Panc1 (cell line): ENCODE measurements at regions not wholly inside any gene's neighbourhood (a gene's known extent, or its start where the extent isn't known, plus 50 kb on each side); places are given as distances from the start of the nearest gene placed in this dataset.

Experiments
- ATAC-seq: fragments of 200-7000 bp; cut with Tn5 transposase; 2 replicates; pipeline ENCODE4 v1.9.1; 2020; ENCODE audit warnings: mild to moderate bottlenecking, moderate library complexity
- BruUV-seq: library from RNA; stranded (reverse); fragments of 400-500 nt; replicated peaks from 2 replicates; lab custom pipeline; 2021; lab: Mats Ljungman, UMichigan
- CTCF ChIA-PET: fragments of 300-600 bp; sonication (Branson Sonifier 250); formaldehyde crosslinking; loops from one replicate; lab custom pipeline; 2022; ENCODE audit warnings: antibody characterized with exemption; lab: Charles Lee
- POLR2A ChIA-PET: fragments of 300-600 bp; sonication (Branson Sonifier 250); formaldehyde crosslinking; loops from one replicate; lab custom pipeline; 2022; ENCODE audit warnings: antibody characterized with exemption; lab: Charles Lee
- DNase-seq: peaks from one replicate; pipeline ENCODE4 v3.0.0-alpha.2; 2010; ENCODE audit warnings: low read depth, low spot score
- H3K27ac ChIP-seq: 2 replicates; pipeline ENCODE4 v1.5.1; 2011; ENCODE audit warnings: mild to moderate bottlenecking, low read length, inconsistent platforms
- H3K27me3 ChIP-seq: fragments of 200-500 bp; sonication (Bioruptor generic); 2 replicates; pipeline ENCODE4 v1.6.0; 2014; ENCODE audit warnings: low read length, inconsistent platforms; ENCODE audit not compliant: control insufficient read depth, insufficient read depth
- H3K36me3 ChIP-seq: fragments of 200-500 bp; sonication (Bioruptor generic); 2 replicates; pipeline ENCODE4 v1.5.1; 2014; ENCODE audit warnings: inconsistent platforms, mild to moderate bottlenecking, low read length, moderate library complexity; ENCODE audit not compliant: control insufficient read depth, insufficient read depth
- H3K4me1 ChIP-seq: 2 replicates; pipeline ENCODE4 v1.5.1; 2011; ENCODE audit warnings: inconsistent platforms, mild to moderate bottlenecking, low read length, moderate library complexity; ENCODE audit not compliant: control insufficient read depth, insufficient read depth
- H3K4me3 ChIP-seq, 2 experiments: 2 replicates each; pipeline ENCODE4 v1.5.1; 2011 to 2012; ENCODE audit warnings: low read depth in 2 of 2, low read length in 2 of 2, mild to moderate bottlenecking in 2 of 2, inconsistent platforms in 1 of 2, moderate library complexity in 1 of 2
- H3K9me3 ChIP-seq: fragments of 200-500 bp; sonication (Bioruptor generic); 2 replicates; pipeline ENCODE4 v1.5.1; 2014; ENCODE audit warnings: low read depth, mild to moderate bottlenecking, inconsistent platforms, low read length, moderate library complexity; ENCODE audit not compliant: control insufficient read depth, insufficient read depth
- CTCF ChIP-seq: fragments of 450-650 bp; IDR thresholded peaks from 2 replicates; pipeline ENCODE4 v1.5.1; 2017; ENCODE audit warnings: mild to moderate bottlenecking
- POLR2AphosphoS5 ChIP-seq: IDR thresholded peaks from 2 replicates; pipeline ENCODE4 v1.6.1; 2012; ENCODE audit warnings: mild to moderate bottlenecking, low read depth, low read length, moderate library complexity
- REST ChIP-seq, 2 experiments: IDR thresholded peaks; 2 replicates each; pipeline ENCODE4 v1.6.1; 2011 to 2012; ENCODE audit warnings: low read depth in 2 of 2, control low read depth in 1 of 2, low read length in 1 of 2, mild to moderate bottlenecking in 1 of 2, moderate library complexity in 1 of 2; ENCODE audit not compliant: insufficient read depth in 1 of 2
- SIN3A ChIP-seq: IDR thresholded peaks from 2 replicates; pipeline ENCODE4 v1.6.1; 2012; ENCODE audit warnings: low read depth, mild to moderate bottlenecking, low read length, moderate library complexity, borderline replicate concordance; ENCODE audit not compliant: insufficient read depth
- TCF7L2 ChIP-seq: IDR thresholded peaks from 2 replicates; pipeline ENCODE4 v1.6.1; 2011; ENCODE audit warnings: mild to moderate bottlenecking, low read depth, low read length, inconsistent platforms
- in situ Hi-C: cut with HindIII; loops from 2 replicates; pipeline ENCODE4 v1.10.0; 2016; ENCODE audit warnings: low sequenced_read_pairs, low pct_unique_long_range_greater_than_20kb
- intact Hi-C: fragments of 100-400 bp; cut with micrococcal nuclease; formaldehyde crosslinking; loops from one replicate; pipeline ENCODE4 v1.10.0; 2022; ENCODE audit not compliant: unreplicated experiment

- in situ Hi-C loops = no loop called here
- no peaks in the 10 kb centered on the region for H3K27me3 ChIP-seq
- intact Hi-C loops = no loop called here
- ATAC-seq (no peak), DNase-seq (no peak)
- CTCF ChIA-PET = no interaction called here
- H3K4me3 ChIP-seq = no peak overlapping the region
- POLR2A ChIA-PET = no interaction called here
- H3K9me3 ChIP-seq = no peaks in the 10 kb centered on the region
- no peaks in the 10 kb centered on the region for H3K36me3 ChIP-seq
- BruUV-seq = no TSS peak
- H3K27ac ChIP-seq = no peak overlapping the region
- TF ChIP-seq CTCF = no peak
- TF ChIP-seq REST (IDR thresholded peaks at IDR 0.05; ENCODE audit: insufficient read depth in 1 of 2, low read depth in 2 of 2, low read length in 1 of 2) = no peak
- no peak for TF ChIP-seq SIN3A
- TF ChIP-seq POLR2AphosphoS5 = no peak
- no peaks in the 10 kb centered on the region for H3K4me1 ChIP-seq
These were observed 354.6 kb downstream of the MATN1 start for GRCh38 chr1:30368651-30369240.

- BruUV-seq = no TSS peak
- no peak for ATAC-seq
- no peak for DNase-seq
- no peak overlapping the region for H3K4me3 ChIP-seq
- POLR2A ChIA-PET = no interaction called here
- CTCF ChIA-PET = no interaction called here
- H3K9me3 ChIP-seq = no peaks in the 10 kb centered on the region
- H3K27me3 ChIP-seq = no peaks in the 10 kb centered on the region
- intact Hi-C loops (no loop called here), in situ Hi-C loops (no loop called here)
- H3K36me3 ChIP-seq = no peaks in the 10 kb centered on the region
- no peak overlapping the region for H3K27ac ChIP-seq
- no peaks in the 10 kb centered on the region for H3K4me1 ChIP-seq
- no peak for TF ChIP-seq REST (IDR thresholded peaks at IDR 0.05; ENCODE audit: insufficient read depth in 1 of 2, low read depth in 2 of 2, low read length in 1 of 2)
- TF ChIP-seq CTCF = no peak
- no peak for TF ChIP-seq POLR2AphosphoS5
- TF ChIP-seq SIN3A = no peak
- TF ChIP-seq TCF7L2 = no peak
These were observed 356.5 kb downstream of the MATN1 start for GRCh38 chr1:30366911-30367310.
